GM21390 (cell line): ENCODE measurements at regions not wholly inside any gene's neighbourhood (a gene's known extent, or its start where the extent isn't known, plus 50 kb on each side); places are given as distances from the start of the nearest gene placed in this dataset.

Source experiments
- ATAC-seq: cut with Tn5 transposase; IDR thresholded peaks from one replicate; pipeline ENCODE4 v1.9.1; 2021; ENCODE audit not compliant: unreplicated experiment

DNA sequence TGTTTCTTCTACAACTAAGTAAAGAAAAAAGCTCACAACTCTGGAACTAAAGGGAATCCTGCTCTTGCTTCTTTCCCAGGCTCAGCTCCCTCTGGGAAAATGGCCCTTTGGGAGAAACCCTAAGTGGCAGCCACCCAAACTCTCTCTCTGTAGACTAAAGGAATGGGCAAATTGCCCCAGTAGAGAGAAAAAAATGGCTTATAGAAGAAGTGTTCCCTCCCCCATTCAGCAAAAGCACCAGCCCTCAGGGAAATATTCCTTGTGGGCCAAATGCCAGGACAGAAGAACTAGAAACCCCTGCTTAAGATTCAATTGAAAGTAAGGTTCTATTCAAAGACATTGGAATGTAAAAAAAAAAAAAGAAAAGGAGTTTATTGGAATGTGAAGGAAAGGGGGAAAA is 603.7 kb upstream of the ALCAM start:
- ATAC-seq, result no peak

DNA sequence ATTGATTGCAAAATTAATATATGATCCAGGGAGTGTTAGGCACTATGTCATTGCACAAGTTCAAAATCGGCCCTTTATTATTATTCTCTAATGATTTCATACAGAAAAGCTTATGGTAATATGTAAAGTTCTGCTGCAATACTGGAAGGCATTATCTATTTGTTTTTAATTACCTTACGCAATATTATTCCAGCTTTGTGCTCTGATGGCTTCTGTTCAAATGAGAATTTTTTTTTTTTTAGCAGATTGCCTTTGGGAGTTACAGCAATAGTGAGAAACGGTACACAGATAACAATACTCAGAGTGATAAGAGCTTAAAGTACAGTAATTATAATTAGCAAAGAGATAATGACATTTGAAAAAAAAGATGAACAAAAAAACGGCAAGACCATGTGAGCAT is 602.2 kb upstream of the ALCAM start:
- no peak for ATAC-seq

DNA sequence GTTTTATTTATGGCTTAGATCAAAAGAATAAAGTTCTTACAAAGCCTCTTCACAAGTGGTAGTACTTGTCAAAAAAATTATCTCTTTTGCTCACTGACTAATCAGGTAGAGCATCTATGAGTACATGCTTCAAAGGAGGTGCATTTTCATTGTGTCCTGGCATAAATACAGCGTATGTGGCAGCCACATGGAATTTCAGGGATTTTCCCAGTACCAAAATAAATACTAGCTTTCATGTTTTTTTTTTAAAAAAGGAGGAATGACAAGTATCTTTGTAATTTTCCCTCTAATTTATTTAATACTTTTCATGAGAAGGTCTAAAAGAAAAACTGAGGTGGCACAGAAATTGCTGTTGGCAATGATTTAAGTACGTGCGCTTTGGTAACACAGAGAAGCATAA is 597.8 kb upstream of the ALCAM start:
- ATAC-seq, result no peak

DNA sequence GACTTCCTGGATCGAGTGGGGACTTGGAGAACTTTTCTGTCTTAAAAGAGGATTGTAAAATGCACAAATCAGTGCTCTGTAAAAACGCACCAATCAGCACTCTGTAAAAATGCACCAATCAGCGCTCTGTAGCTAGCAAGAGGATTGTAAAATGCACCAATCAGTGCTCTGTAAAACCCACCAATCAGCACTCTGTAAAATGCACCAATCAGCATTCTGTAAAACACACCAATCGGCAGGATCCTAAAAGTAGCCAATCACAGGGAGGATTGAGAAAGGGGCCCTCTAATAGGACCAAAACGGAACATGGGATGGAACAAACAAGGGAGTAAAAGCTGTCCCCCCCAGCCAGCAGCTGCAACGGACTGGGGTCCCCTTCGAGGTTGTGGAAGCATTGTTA is 587.4 kb upstream of the ALCAM start:
- no peak for ATAC-seq

DNA sequence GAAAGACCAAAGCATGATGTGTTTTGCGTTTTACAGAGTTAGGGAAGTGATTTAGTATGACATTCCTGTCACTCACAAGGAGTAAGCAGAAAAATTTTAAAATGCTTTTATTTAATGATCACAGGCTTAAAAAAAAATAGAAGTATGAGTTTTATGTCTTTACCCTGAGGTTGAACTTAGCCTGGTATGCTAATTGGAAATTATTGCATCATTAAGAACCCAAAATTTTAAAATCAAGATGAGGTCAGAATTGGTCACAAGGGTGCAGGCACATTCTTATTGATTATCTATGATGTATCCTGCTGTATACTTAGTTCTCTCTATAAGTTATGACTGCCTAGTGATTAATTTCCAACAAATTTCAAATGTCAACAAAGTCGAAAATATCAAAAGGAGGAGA is 585.6 kb upstream of the ALCAM start:
- ATAC-seq, result no peak

DNA sequence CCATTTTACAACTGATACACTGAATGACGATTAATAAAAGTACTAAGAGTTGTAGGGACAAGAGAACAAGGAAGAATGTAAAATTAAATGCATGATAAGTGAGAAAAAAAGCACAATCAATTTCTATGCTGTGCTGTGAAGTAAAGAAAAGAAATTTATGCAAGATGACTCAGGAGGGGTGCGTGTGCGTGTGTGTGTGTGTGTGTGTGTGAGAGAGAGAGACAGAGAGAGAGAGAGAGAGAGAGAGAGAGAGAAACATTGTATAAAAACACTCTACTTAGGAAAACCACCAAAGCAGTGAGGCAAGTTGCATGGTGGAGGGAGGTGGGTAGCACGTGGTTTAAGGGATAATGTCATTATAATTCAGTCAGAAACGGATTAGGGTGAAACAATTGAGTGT is 580.8 kb upstream of the ALCAM start:
- ATAC-seq, result no peak

DNA sequence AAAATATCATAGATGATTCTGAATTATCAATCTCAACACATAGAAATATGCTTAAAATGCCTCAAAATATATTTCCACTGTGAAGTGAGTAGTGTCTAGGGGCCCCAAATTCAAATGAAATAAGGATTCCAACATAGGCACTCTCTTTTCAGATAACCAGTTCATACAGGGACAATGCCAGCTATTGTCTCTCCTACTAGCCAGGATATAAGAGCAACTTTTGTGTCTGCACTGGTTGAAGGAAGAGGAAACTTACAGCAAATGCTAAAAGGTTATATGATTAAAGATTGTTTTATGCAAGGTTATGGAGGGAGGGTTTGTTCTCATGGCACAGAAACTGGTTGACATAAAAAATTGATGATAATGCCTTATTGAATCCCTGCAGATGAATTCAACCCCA is 579.4 kb upstream of the ALCAM start:
- no peak for ATAC-seq

DNA sequence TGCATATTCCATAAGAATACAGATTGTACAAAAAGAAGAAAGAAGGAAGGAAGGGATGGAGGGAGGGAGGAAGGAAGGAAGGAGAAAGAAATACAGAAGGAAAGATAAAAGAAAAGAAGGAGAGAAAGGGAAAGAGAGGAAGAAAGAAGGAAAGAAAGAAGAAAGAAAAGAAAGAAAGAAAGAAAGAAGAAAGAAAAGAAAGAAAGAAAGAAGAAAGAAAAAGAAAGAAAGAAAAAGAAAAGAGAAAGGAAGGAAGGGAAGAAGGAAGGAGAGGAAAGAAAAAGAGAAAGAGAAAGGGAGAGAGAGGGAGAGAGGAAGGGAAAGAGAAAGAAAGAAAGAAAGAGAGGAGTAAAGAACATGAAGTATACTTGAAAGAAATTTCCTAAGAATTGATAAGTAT is 577.9 kb upstream of the ALCAM start:
- no peak for ATAC-seq

DNA sequence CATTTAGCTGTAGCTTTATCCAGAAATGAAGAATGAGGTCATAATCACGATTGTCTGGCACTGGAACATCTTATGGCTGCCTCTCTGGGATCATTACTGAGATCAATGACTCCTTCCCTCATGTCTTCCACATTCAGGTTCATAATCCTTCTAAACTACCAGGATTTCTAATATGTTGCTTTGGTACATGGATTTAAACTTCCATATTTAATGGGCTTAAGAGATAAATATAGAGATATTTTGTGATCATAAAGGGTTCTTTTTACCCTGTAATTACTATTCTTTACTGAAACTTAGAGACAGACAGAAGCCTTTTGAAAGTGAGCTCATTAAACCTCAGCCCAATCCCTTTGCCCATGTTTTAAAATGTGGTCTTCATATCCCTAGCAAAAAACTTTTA is 575.4 kb upstream of the ALCAM start:
- no peak for ATAC-seq

DNA sequence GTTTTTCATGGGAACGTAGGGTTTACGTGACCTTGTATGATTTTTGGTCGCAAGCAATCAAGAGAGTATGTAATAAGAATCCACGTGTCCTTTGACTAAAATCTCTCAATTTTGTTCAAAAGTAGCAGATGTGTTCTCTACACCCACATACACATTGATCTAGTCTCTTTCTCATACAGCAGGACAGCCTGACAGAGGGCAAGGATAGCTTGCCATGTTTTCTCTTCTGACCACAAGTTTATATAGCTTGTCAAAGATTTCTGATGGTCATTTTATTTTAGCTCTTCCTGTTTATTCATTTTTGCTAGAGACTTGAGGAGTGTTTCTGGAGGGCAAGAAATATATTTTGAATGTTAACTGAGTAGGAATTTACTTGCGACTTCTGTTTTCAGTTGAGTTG is 570.2 kb upstream of the ALCAM start:
- ATAC-seq, result no peak

DNA sequence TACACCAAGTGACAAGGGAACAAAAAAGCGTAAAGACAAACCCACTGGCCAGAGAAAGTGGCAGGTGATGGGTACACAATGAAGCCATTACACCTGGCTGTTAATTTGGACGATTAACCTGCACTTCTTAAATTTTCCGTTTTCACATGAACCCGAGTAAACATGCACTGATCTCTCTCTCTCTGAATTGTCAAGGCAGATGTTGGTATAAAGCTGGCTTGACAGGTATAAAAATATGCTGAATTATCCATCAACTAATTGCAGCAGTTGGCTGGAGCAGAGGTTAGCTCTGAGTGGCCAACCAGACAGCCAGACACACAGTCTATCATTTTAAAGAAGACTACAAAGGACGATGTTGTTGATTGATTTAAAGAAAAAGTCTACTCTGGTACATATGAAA is 561.7 kb upstream of the ALCAM start:
- no peak for ATAC-seq

DNA sequence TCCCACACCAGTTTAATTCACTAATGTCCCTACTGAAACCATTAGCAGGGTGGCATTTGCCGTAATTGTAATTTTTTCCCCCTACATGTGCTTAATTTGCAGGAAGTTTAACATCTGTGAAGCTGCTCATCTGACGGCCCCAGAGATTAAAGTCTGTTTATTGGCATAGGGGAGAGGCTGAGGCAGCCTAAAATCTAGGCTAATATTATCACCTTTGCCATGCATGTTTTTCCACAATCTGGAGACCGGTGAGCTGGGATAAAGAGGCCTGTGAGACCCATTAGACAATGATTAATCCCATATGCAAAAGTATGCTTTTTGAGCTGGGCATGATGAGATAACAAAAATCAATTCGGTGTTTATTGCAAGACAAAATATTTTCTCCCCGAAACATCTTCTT is 561.2 kb upstream of the ALCAM start:
- ATAC-seq, result no peak

DNA sequence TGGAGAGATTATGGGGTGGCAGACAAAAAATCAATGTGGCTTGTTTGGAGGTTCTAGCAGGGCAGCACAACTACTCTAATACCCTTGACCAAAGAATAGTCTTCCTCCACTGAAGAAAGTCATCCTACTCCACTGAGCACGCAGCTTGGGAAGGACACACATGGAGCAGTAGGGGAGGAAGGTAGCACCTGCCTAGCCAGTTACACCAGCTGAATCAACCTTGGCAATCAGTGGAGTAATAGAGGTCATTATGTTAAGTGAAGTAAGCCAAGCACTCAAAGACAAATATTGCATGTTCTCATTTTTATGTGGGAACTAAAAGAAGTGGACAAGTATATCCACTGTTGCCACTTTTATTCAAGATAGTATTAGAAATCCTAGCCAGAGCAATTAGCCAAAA is 555.8 kb upstream of the ALCAM start:
- no peak for ATAC-seq

DNA sequence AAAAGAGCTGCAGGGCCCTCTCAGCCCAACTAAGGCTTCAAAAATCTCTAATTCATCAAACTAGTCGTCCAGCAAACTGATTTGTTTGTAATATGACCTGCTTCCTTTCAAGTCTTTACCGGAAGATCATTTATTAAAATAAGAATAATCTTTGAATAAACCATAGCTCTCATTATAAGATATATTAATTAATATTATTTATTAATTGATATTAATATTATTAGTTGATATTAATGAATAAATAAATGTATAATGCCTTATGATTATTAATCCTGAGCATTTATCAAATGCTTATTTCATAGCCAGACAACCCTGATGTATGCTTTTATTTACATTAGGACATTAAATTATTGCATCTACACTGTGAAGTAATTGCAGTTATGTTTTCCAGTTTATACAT is 550.7 kb upstream of the ALCAM start:
- ATAC-seq, result no peak

DNA sequence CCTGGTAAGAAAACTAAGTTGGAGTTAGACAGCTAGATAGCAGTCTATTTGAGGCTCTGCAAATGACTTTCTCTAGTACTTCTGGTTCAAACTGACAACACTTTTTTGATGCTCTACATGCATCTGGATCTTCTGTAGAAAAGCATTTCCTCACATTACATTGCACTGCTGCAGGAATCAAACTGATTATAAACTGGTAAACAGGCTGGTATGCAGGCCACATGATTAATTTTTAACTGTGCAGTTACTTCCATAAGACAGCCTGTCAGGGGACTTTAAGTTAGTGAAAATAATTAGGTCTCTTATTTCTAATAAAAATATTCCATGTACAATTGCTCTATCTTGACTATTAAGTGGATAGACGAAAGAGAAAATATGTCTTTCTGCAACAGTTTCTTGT is 550.0 kb upstream of the ALCAM start:
- ATAC-seq, result no peak

DNA sequence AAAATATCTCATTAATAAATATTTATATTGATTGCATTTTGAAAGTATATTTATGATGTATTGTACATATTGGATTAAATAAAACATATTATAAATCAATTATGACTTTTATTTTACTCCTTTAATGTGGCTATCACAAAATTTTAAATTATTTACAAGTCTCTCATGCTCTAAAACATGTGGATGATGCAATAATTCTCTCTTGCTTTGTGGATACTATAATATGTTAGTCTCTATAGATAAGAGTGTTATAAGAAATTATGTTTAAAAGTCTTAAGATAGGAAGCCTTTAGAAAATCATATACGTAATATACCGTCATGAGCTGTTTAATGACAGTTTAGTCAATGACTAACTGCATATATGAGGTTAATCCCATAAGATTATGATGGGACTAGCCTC is 547.4 kb upstream of the ALCAM start:
- no peak for ATAC-seq

DNA sequence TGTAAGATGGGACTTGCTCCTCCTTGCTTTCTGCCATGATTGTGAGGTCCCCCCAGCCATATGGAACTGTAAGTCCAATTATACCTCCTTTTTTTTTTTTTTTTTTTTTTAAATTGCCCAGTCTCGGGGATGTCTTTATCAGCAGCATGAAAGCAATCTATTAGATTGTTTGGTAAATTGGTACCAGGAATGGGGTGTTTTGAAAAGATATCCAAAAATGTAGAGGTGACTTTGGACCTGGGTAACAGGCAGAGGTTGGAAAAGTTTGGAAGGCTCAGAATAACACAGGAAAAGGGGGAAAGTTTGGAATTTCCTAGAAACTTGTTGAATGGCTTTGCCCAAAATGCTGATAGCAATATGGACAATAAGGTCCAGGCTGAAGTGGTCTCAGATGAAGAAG is 545.8 kb upstream of the ALCAM start:
- no peak for ATAC-seq

DNA sequence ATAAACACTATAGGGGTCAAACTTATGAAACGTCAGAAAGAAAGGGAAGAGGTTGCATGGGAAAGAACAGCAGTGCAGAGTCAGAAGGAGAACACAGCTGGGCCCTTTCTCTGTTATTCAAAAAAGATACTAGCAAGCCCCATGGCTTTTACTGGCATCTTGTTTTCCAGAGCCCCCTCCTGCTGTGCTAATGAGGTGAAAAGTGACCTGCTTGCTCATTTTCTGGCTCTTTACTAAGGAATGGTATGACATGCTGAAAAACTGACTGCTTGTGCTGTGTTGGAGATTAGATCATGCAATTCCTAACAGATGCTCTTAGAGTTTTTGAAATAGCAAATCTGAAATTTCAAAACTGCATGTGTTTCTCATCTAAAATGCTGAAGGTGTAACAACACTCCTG is 541.6 kb upstream of the ALCAM start:
- ATAC-seq, result no peak

DNA sequence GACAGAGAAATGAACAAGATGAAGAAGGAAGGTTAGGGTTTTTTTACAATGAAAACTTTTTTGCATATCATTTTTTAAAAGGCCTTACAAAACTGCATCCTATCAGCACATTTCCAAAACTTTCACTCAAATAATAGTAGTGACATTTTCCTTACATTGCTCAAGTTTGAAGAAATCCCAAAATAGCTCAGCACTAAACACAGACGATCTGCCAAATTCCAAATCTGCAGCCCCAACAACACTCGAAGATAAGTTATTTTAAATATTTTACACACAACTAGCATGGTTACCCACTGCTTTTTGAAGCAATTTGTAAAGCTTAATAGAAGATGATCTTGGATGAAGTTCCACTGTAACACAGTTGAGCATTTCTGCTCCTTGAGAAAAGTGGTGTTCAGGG is 535.6 kb upstream of the ALCAM start:
- ATAC-seq, result no peak

DNA sequence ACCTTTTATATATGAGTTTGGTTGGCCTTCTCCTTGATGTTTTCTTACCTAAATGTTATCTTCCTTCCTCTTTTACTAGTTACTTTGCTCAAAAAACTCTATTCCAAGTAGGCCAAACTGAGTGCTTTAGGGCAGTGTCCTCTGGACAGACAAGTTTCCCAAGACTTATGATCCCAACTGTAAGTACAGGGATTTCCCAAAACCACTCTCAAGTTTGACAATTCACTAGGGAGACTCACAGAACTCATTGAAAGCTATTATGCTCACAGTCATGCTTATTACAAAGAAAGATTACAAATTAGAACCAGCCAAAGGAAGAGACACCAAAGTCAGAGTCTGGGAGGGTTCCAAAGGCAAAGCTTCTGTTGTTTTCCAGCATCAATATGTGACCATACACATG is 534.2 kb upstream of the ALCAM start:
- ATAC-seq, result no peak

DNA sequence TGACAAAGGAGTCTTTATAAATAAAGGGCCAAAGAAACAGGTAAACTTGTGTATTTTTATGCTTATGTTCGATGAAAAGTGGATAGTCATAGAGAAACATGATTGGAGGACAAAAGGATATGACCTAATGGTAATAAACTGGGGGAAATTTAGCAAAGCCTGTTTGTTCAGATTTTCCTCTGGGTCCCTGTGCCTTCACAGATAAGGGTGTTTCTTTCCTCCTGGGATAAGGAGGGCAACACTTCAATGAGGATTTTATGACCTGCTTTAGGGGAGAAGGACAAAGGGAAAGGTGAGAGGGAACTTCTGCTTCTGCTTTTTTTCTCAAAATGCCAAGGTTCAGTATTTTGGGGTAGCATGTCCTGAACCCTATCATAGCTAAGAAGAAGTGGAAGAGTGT is 531.3 kb upstream of the ALCAM start:
- no peak for ATAC-seq

DNA sequence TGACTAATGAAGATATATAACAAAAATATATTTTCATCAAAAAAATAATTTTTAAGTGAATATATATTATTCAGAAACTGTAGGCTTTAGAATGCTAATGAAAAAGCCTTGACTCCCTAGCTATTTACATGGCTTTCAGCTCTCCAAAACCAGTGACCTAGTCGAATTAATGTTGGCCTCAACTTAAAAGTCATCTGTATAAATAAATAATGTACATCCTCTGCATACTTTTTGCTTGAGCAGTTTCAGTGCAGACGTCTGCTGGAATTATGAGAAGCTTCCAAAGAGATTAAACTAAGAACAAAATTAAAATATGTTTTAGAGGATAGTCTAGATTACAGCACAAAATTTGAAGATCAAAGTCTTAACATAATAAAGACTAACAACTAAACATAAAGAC is 520.4 kb upstream of the ALCAM start:
- ATAC-seq, result no peak

DNA sequence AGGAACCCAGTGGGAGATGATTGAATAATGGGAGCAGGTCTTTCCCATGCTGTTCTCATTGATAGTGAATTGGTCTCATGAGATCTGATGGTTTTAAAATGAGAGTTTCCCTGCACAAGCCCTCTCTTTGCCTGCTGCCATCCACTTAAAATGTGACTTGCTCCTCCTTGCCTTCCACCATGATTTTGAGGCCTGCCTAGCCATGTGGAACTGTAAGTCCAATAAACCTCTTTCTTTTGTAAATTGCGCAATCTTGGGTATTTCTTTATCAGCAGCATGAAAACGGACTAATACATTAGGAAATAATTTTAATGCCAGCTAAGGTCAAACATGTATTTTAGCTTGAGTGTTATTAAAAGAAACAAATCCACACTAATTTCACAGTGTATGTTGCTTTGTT is 517.6 kb upstream of the ALCAM start:
- ATAC-seq, result no peak

DNA sequence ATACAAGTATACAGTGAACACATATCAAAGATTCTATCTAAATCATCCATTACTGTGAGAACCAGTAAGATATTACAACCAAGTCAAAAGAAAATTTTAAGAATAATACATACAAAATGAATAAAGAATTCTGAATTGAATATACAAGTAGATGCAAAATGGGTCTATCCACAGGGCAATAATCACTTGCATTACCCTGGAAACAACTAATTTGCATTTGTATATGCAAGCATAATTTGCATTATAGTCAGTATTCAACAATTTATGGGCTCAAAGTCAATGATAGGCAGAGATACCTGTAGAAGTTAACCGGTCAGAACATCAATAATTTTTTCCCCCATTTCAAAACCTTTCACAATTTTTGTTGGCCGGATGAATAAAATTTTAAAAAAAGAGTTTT is 512.2 kb upstream of the ALCAM start:
- no peak for ATAC-seq
